ENCODE measurements at regions not wholly inside any gene's neighbourhood (a gene's known extent, or its start where the extent isn't known, plus 50 kb on each side); places are given as distances from the start of the nearest gene placed in this dataset.

GRCh38 chr4:24007860-24008261 lies 118.0 kb upstream of the PPARGC1A start:
- peaks cover 25% of the 10 kb centered on the region for H3K4me1 ChIP-seq
- Mint-ChIP-seq H3K4me3 (no peak overlapping the region), H3K36me3 (no peaks in the 10 kb centered on the region), H3K27ac (no peak overlapping the region), H3K9me3 (no peaks in the 10 kb centered on the region), H3K27me3 (ENCODE audit: insufficient read depth, low read depth) (peaks cover 2% of the 10 kb centered on the region), H3K4me1 (peaks cover 18% of the 10 kb centered on the region)
- H3K4me3 ChIP-seq, result no peak overlapping the region
- H3K4me2 ChIP-seq, result no peak overlapping the region
- no peaks in the 10 kb centered on the region for H4K20me1 ChIP-seq (ENCODE audit: low read depth)
- H3F3A ChIP-seq (ENCODE audit: low read depth), result peaks cover 5% of the 10 kb centered on the region
- H3K79me2 ChIP-seq (ENCODE audit: low read depth), result no peaks in the 10 kb centered on the region
- H2AFZ ChIP-seq (replicated peaks), result no peak overlapping the region
- no peaks in the 10 kb centered on the region for H3K9me3 ChIP-seq (ENCODE audit: low read depth)
- TF ChIP-seq CTCF (IDR thresholded peaks at IDR 0.05) (no peak), EZH2 (IDR thresholded peaks at IDR 0.05) (no peak), EZH2phosphoT487 (IDR thresholded peaks at IDR 0.05) (no peak)
- H3K27ac ChIP-seq, result no peak overlapping the region
- no peaks in the 10 kb centered on the region for H3K36me3 ChIP-seq
- DNase-seq (ENCODE audit: low spot score), result no peak
- H3K27me3 ChIP-seq, result no peaks in the 10 kb centered on the region
- no peak overlapping the region for H3K9ac ChIP-seq

GRCh38 chr4:24006269-24006668 lies 116.4 kb upstream of the PPARGC1A start:
- H3K4me3 Mint-ChIP-seq, result no peak overlapping the region
- H3K4me1 Mint-ChIP-seq, result peaks cover 22% of the 10 kb centered on the region

GRCh38 chr4:24003926-24004325 lies 114.1 kb upstream of the PPARGC1A start:
- Mint-ChIP-seq H3K4me3 (no peak overlapping the region), H3K27me3 (ENCODE audit: insufficient read depth, low read depth) (peaks cover 2% of the 10 kb centered on the region), H3K27ac (no peak overlapping the region), H3K9me3 (no peaks in the 10 kb centered on the region), H3K36me3 (no peaks in the 10 kb centered on the region), H3K4me1 (peaks cover 22% of the 10 kb centered on the region)
- no peaks in the 10 kb centered on the region for H3K27me3 ChIP-seq
- H2AFZ ChIP-seq (replicated peaks), result no peak overlapping the region
- DNase-seq (ENCODE audit: low spot score), result no peak
- TF ChIP-seq EZH2 (IDR thresholded peaks at IDR 0.05) (no peak), EZH2phosphoT487 (IDR thresholded peaks at IDR 0.05) (no peak), CTCF (IDR thresholded peaks at IDR 0.05) (no peak)
- no peaks in the 10 kb centered on the region for H3K36me3 ChIP-seq
- H3K4me1 ChIP-seq, result peaks cover 47% of the 10 kb centered on the region
- no peak overlapping the region for H3K9ac ChIP-seq
- H3K27ac ChIP-seq, result no peak overlapping the region
- H3K4me3 ChIP-seq, result no peak overlapping the region
- peak overlapping the region; percentile 14 for H3K4me2 ChIP-seq
- H3K9me3 ChIP-seq (ENCODE audit: low read depth), result no peaks in the 10 kb centered on the region
- no peaks in the 10 kb centered on the region for H3K79me2 ChIP-seq (ENCODE audit: low read depth)
- H4K20me1 ChIP-seq (ENCODE audit: low read depth), result no peaks in the 10 kb centered on the region
- peaks cover 5% of the 10 kb centered on the region for H3F3A ChIP-seq (ENCODE audit: low read depth)

More at GRCh38 chr4:24006269-24006668, 116.4 kb upstream of the PPARGC1A start:
- Mint-ChIP-seq H3K9me3 (no peaks in the 10 kb centered on the region), H3K36me3 (no peaks in the 10 kb centered on the region), H3K27ac (no peak overlapping the region), H3K27me3 (ENCODE audit: insufficient read depth, low read depth) (peaks cover 2% of the 10 kb centered on the region)
- Histone ChIP-seq H3K9ac (no peak overlapping the region), H3K27me3 (no peaks in the 10 kb centered on the region), H3K36me3 (no peaks in the 10 kb centered on the region), H4K20me1 (ENCODE audit: low read depth) (no peaks in the 10 kb centered on the region), H3K4me2 (no peak overlapping the region), H3K9me3 (ENCODE audit: low read depth) (no peaks in the 10 kb centered on the region), H3K4me3 (no peak overlapping the region), H3F3A (ENCODE audit: low read depth) (peaks cover 5% of the 10 kb centered on the region), H3K27ac (no peak overlapping the region), H3K79me2 (ENCODE audit: low read depth) (no peaks in the 10 kb centered on the region), H2AFZ (replicated peaks) (no peak overlapping the region), H3K4me1 (peaks cover 41% of the 10 kb centered on the region)
- TF ChIP-seq EZH2 (IDR thresholded peaks at IDR 0.05) (no peak), EZH2phosphoT487 (IDR thresholded peaks at IDR 0.05) (no peak), CTCF (IDR thresholded peaks at IDR 0.05) (no peak)
- DNase-seq (ENCODE audit: low spot score), result no peak

All from neural progenitor cell (in vitro differentiated cells).